ENCODE measurements at regions not wholly inside any gene's neighbourhood (a gene's known extent, or its start where the extent isn't known, plus 50 kb on each side); places are given as distances from the start of the nearest gene placed in this dataset.

DNA sequence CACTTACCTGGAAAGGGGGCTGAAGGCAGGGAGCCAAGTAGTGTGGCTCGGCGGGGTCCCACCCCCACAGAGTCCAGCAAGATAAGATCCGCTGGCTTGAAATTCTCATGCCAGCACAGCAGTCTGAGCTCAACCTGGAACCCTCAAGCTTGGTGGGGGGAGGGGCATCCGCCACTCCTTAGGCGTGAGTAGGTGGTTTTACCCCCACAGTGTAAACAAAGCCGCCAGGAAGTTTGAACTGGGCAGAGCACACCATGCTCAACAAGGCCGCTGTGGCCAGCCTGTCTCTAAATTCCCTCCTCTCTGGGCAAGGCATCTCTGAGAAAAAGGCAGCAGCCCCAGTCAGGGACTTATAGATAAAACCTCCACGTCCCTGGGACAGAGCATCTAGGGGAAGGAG, 156.3 kb downstream of the KBTBD8 start:
- TF ChIP-seq RAD21 (IDR thresholded peaks at IDR 0.05 in 1 of 2, conservative IDR thresholded peaks at IDR 0.05 in 1 of 2; ENCODE audit: low read depth in 2 of 2, low read length in 2 of 2) (no peak), RXRA (IDR thresholded peaks at IDR 0.05; ENCODE audit: insufficient read depth, low read depth, low read length) (no peak), ASH2L (IDR thresholded peaks at IDR 0.05; ENCODE audit: low read length) (no peak), TCF12 (IDR thresholded peaks at IDR 0.05; ENCODE audit: low read depth, low read length) (no peak), POLR2AphosphoS5 (IDR thresholded peaks at IDR 0.05; ENCODE audit: low read depth, low read length) (no peak), RFX5 (IDR thresholded peaks at IDR 0.05; ENCODE audit: borderline replicate concordance, low read depth, low read length) (no peak), TAF7 (optimal IDR thresholded peaks at IDR 0.05; ENCODE audit: borderline replicate concordance, low read depth, low read length) (no peak)
- TF ChIP-seq, protein P1, sequence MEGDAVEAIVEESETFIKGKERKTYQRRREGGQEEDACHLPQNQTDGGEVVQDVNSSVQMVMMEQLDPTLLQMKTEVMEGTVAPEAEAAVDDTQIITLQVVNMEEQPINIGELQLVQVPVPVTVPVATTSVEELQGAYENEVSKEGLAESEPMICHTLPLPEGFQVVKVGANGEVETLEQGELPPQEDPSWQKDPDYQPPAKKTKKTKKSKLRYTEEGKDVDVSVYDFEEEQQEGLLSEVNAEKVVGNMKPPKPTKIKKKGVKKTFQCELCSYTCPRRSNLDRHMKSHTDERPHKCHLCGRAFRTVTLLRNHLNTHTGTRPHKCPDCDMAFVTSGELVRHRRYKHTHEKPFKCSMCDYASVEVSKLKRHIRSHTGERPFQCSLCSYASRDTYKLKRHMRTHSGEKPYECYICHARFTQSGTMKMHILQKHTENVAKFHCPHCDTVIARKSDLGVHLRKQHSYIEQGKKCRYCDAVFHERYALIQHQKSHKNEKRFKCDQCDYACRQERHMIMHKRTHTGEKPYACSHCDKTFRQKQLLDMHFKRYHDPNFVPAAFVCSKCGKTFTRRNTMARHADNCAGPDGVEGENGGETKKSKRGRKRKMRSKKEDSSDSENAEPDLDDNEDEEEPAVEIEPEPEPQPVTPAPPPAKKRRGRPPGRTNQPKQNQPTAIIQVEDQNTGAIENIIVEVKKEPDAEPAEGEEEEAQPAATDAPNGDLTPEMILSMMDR (IDR thresholded peaks at IDR 0.05; ENCODE audit: control extremely low read depth in 1 of 3, insufficient read depth in 1 of 3, low read depth in 1 of 3, low read length in 3 of 3), result no peak

Measured in H1 (cell line).